ENCODE measurements at regions not wholly inside any gene's neighbourhood (a gene's known extent, or its start where the extent isn't known, plus 50 kb on each side); places are given as distances from the start of the nearest gene placed in this dataset.

- no peak for TF ChIP-seq RNF2 (IDR thresholded peaks at IDR 0.05; ENCODE audit: borderline replicate concordance, low read depth, low read length, missing control alignments, poor library complexity, severe bottlenecking)
- no peak for TF ChIP-seq BCL11A (IDR thresholded peaks at IDR 0.05; ENCODE audit: low read depth in 2 of 2, low read length in 2 of 2)
- no peak for TF ChIP-seq TEAD4 (IDR thresholded peaks at IDR 0.05; ENCODE audit: low read depth, low read length)
- no peak for TF ChIP-seq SP4 (IDR thresholded peaks at IDR 0.05; ENCODE audit: low read length)
- TF ChIP-seq SAP30 (IDR thresholded peaks at IDR 0.05; ENCODE audit: insufficient read depth, insufficient replicate concordance, low read length): no peak
- no peak for TF ChIP-seq POLR2AphosphoS5 (IDR thresholded peaks at IDR 0.05; ENCODE audit: low read depth, low read length)
- no peak for TF ChIP-seq CREB1 (IDR thresholded peaks at IDR 0.05)
- TF ChIP-seq PHF8 (conservative IDR thresholded peaks at IDR 0.05; ENCODE audit: low read depth, low read length): no peak
- no peak for TF ChIP-seq MAX (IDR thresholded peaks at IDR 0.05)
- TF ChIP-seq USF2 (IDR thresholded peaks at IDR 0.05; ENCODE audit: low read length): no peak
Measured at GRCh38 chr9:89883401-89884341, 278.9 kb downstream of the GADD45G start (continued).

Data from H1 (cell line).